ENCODE measurements at regions not wholly inside any gene's neighbourhood (a gene's known extent, or its start where the extent isn't known, plus 50 kb on each side); places are given as distances from the start of the nearest gene placed in this dataset.

- no peak for DNase-seq
- no peak overlapping the region for H3K27ac ChIP-seq (ENCODE audit: insufficient read depth, low read length, poor library complexity, severe bottlenecking)
Measured at GRCh38 chr1:194959795-194960194, 1648.4 kb downstream of the KCNT2 start.

GRCh38 chr1:194952171-194952570 lies 1656.1 kb downstream of the KCNT2 start:
- no peaks in the 10 kb centered on the region for H3K4me1 ChIP-seq (ENCODE audit: control insufficient read depth, insufficient read depth, low read length, poor library complexity, severe bottlenecking)
- H3K27me3 ChIP-seq (replicated peaks; ENCODE audit: control insufficient read depth, insufficient read depth, low read length, poor library complexity, severe bottlenecking): no peaks in the 10 kb centered on the region
- H3K36me3 ChIP-seq (ENCODE audit: control insufficient read depth, insufficient read depth, low read length): no peaks in the 10 kb centered on the region
- no peak overlapping the region for H3K4me3 ChIP-seq (ENCODE audit: insufficient read depth, low read depth, low read length, poor library complexity, severe bottlenecking)
- H3K9me3 ChIP-seq (ENCODE audit: control insufficient read depth, low read length): no peaks in the 10 kb centered on the region
- DNase-seq: no peak
- H3K27ac ChIP-seq (ENCODE audit: insufficient read depth, low read length, poor library complexity, severe bottlenecking): no peak overlapping the region

More at GRCh38 chr1:194959795-194960194, 1648.4 kb downstream of the KCNT2 start:
- Histone ChIP-seq H3K4me3 (ENCODE audit: insufficient read depth, low read depth, low read length, poor library complexity, severe bottlenecking) (no peak overlapping the region), H3K4me1 (ENCODE audit: control insufficient read depth, insufficient read depth, low read length, poor library complexity, severe bottlenecking) (no peaks in the 10 kb centered on the region), H3K36me3 (ENCODE audit: control insufficient read depth, insufficient read depth, low read length) (no peaks in the 10 kb centered on the region), H3K9me3 (ENCODE audit: control insufficient read depth, low read length) (no peaks in the 10 kb centered on the region), H3K27me3 (replicated peaks; ENCODE audit: control insufficient read depth, insufficient read depth, low read length, poor library complexity, severe bottlenecking) (no peaks in the 10 kb centered on the region)

GRCh38 chr1:194950584-194950983 lies 1657.7 kb downstream of the KCNT2 start:
- no peaks in the 10 kb centered on the region for H3K9me3 ChIP-seq (ENCODE audit: control insufficient read depth, low read length)
- no peak for DNase-seq
- H3K4me3 ChIP-seq (ENCODE audit: insufficient read depth, low read depth, low read length, poor library complexity, severe bottlenecking): no peak overlapping the region
- H3K4me1 ChIP-seq (ENCODE audit: control insufficient read depth, insufficient read depth, low read length, poor library complexity, severe bottlenecking): no peaks in the 10 kb centered on the region
- no peaks in the 10 kb centered on the region for H3K27me3 ChIP-seq (replicated peaks; ENCODE audit: control insufficient read depth, insufficient read depth, low read length, poor library complexity, severe bottlenecking)
- H3K27ac ChIP-seq (ENCODE audit: insufficient read depth, low read length, poor library complexity, severe bottlenecking): no peak overlapping the region
- H3K36me3 ChIP-seq (ENCODE audit: control insufficient read depth, insufficient read depth, low read length): no peaks in the 10 kb centered on the region

- DNase-seq: no peak
- no peak overlapping the region for H3K27ac ChIP-seq (ENCODE audit: insufficient read depth, low read length, poor library complexity, severe bottlenecking)
- no peak overlapping the region for H3K4me3 ChIP-seq (ENCODE audit: insufficient read depth, low read depth, low read length, poor library complexity, severe bottlenecking)
- H3K36me3 ChIP-seq (ENCODE audit: control insufficient read depth, insufficient read depth, low read length): no peaks in the 10 kb centered on the region
- H3K9me3 ChIP-seq (ENCODE audit: control insufficient read depth, low read length): no peaks in the 10 kb centered on the region
- no peaks in the 10 kb centered on the region for H3K27me3 ChIP-seq (replicated peaks; ENCODE audit: control insufficient read depth, insufficient read depth, low read length, poor library complexity, severe bottlenecking)
- no peaks in the 10 kb centered on the region for H3K4me1 ChIP-seq (ENCODE audit: control insufficient read depth, insufficient read depth, low read length, poor library complexity, severe bottlenecking)
Measured at GRCh38 chr1:194940336-194941030, 1667.8 kb downstream of the KCNT2 start.

- H3K36me3 ChIP-seq (ENCODE audit: control insufficient read depth, insufficient read depth, low read length): no peaks in the 10 kb centered on the region
- H3K4me1 ChIP-seq (ENCODE audit: control insufficient read depth, insufficient read depth, low read length, poor library complexity, severe bottlenecking): no peaks in the 10 kb centered on the region
- no peak overlapping the region for H3K27ac ChIP-seq (ENCODE audit: insufficient read depth, low read length, poor library complexity, severe bottlenecking)
- no peak overlapping the region for H3K4me3 ChIP-seq (ENCODE audit: insufficient read depth, low read depth, low read length, poor library complexity, severe bottlenecking)
- no peak for DNase-seq
- H3K27me3 ChIP-seq (replicated peaks; ENCODE audit: control insufficient read depth, insufficient read depth, low read length, poor library complexity, severe bottlenecking): no peaks in the 10 kb centered on the region
- no peaks in the 10 kb centered on the region for H3K9me3 ChIP-seq (ENCODE audit: control insufficient read depth, low read length)
Measured at GRCh38 chr1:194935864-194936263, 1672.4 kb downstream of the KCNT2 start.

GRCh38 chr1:194931166-194931565 lies 1677.1 kb downstream of the KCNT2 start:
- no peak for DNase-seq
- H3K36me3 ChIP-seq (ENCODE audit: control insufficient read depth, insufficient read depth, low read length): no peaks in the 10 kb centered on the region
- H3K4me1 ChIP-seq (ENCODE audit: control insufficient read depth, insufficient read depth, low read length, poor library complexity, severe bottlenecking): no peaks in the 10 kb centered on the region
- H3K9me3 ChIP-seq (ENCODE audit: control insufficient read depth, low read length): no peaks in the 10 kb centered on the region
- H3K27me3 ChIP-seq (replicated peaks; ENCODE audit: control insufficient read depth, insufficient read depth, low read length, poor library complexity, severe bottlenecking): no peaks in the 10 kb centered on the region
- no peak overlapping the region for H3K27ac ChIP-seq (ENCODE audit: insufficient read depth, low read length, poor library complexity, severe bottlenecking)
- no peak overlapping the region for H3K4me3 ChIP-seq (ENCODE audit: insufficient read depth, low read depth, low read length, poor library complexity, severe bottlenecking)

GRCh38 chr1:194930132-194930531 lies 1678.1 kb downstream of the KCNT2 start:
- Histone ChIP-seq H3K4me1 (ENCODE audit: control insufficient read depth, insufficient read depth, low read length, poor library complexity, severe bottlenecking) (no peaks in the 10 kb centered on the region), H3K4me3 (ENCODE audit: insufficient read depth, low read depth, low read length, poor library complexity, severe bottlenecking) (no peak overlapping the region), H3K27me3 (replicated peaks; ENCODE audit: control insufficient read depth, insufficient read depth, low read length, poor library complexity, severe bottlenecking) (no peaks in the 10 kb centered on the region), H3K9me3 (ENCODE audit: control insufficient read depth, low read length) (no peaks in the 10 kb centered on the region), H3K27ac (ENCODE audit: insufficient read depth, low read length, poor library complexity, severe bottlenecking) (no peak overlapping the region), H3K36me3 (ENCODE audit: control insufficient read depth, insufficient read depth, low read length) (no peaks in the 10 kb centered on the region)
- no peak for DNase-seq

GRCh38 chr1:194929357-194929756 lies 1678.9 kb downstream of the KCNT2 start:
- no peaks in the 10 kb centered on the region for H3K9me3 ChIP-seq (ENCODE audit: control insufficient read depth, low read length)
- H3K4me3 ChIP-seq (ENCODE audit: insufficient read depth, low read depth, low read length, poor library complexity, severe bottlenecking): no peak overlapping the region
- H3K27ac ChIP-seq (ENCODE audit: insufficient read depth, low read length, poor library complexity, severe bottlenecking): no peak overlapping the region
- H3K4me1 ChIP-seq (ENCODE audit: control insufficient read depth, insufficient read depth, low read length, poor library complexity, severe bottlenecking): no peaks in the 10 kb centered on the region
- no peaks in the 10 kb centered on the region for H3K36me3 ChIP-seq (ENCODE audit: control insufficient read depth, insufficient read depth, low read length)
- H3K27me3 ChIP-seq (replicated peaks; ENCODE audit: control insufficient read depth, insufficient read depth, low read length, poor library complexity, severe bottlenecking): no peaks in the 10 kb centered on the region
- no peak for DNase-seq

- Histone ChIP-seq H3K27ac (ENCODE audit: insufficient read depth, low read length, poor library complexity, severe bottlenecking) (no peak overlapping the region), H3K36me3 (ENCODE audit: control insufficient read depth, insufficient read depth, low read length) (no peaks in the 10 kb centered on the region)
- no peak for DNase-seq
Measured at GRCh38 chr1:194919146-194919545, 1689.1 kb downstream of the KCNT2 start.

GRCh38 chr1:194917769-194918168 lies 1690.5 kb downstream of the KCNT2 start:
- no peaks in the 10 kb centered on the region for H3K27me3 ChIP-seq (replicated peaks; ENCODE audit: control insufficient read depth, insufficient read depth, low read length, poor library complexity, severe bottlenecking)
- no peak overlapping the region for H3K27ac ChIP-seq (ENCODE audit: insufficient read depth, low read length, poor library complexity, severe bottlenecking)
- H3K36me3 ChIP-seq (ENCODE audit: control insufficient read depth, insufficient read depth, low read length): no peaks in the 10 kb centered on the region
- DNase-seq: no peak
- no peaks in the 10 kb centered on the region for H3K4me1 ChIP-seq (ENCODE audit: control insufficient read depth, insufficient read depth, low read length, poor library complexity, severe bottlenecking)
- no peaks in the 10 kb centered on the region for H3K9me3 ChIP-seq (ENCODE audit: control insufficient read depth, low read length)
- H3K4me3 ChIP-seq (ENCODE audit: insufficient read depth, low read depth, low read length, poor library complexity, severe bottlenecking): no peak overlapping the region

More at GRCh38 chr1:194919146-194919545, 1689.1 kb downstream of the KCNT2 start:
- no peak overlapping the region for H3K4me3 ChIP-seq (ENCODE audit: insufficient read depth, low read depth, low read length, poor library complexity, severe bottlenecking)
- no peaks in the 10 kb centered on the region for H3K9me3 ChIP-seq (ENCODE audit: control insufficient read depth, low read length)
- no peaks in the 10 kb centered on the region for H3K27me3 ChIP-seq (replicated peaks; ENCODE audit: control insufficient read depth, insufficient read depth, low read length, poor library complexity, severe bottlenecking)
- no peaks in the 10 kb centered on the region for H3K4me1 ChIP-seq (ENCODE audit: control insufficient read depth, insufficient read depth, low read length, poor library complexity, severe bottlenecking)
